GM23338 (cell line): ENCODE measurements at regions not wholly inside any gene's neighbourhood (a gene's known extent, or its start where the extent isn't known, plus 50 kb on each side); places are given as distances from the start of the nearest gene placed in this dataset.

Experiments
- ATAC-seq: fragments of 200-7000 bp; cut with Tn5 transposase; 3 replicates; pipeline ENCODE4 v1.9.1; 2020
- DNase-seq: peaks from one replicate; pipeline ENCODE4 v3.0.0-alpha.2; 2015; ENCODE audit warnings: low spot score
- H2AFZ ChIP-seq: fragments of 200-600 bp; sonication (generic); 2 replicates; pipeline ENCODE4 v1.8.0; 2016; ENCODE audit warnings: antibody characterized with exemption, mild to moderate bottlenecking, moderate library complexity
- H3F3A ChIP-seq: fragments of 200-600 bp; sonication (generic); replicated peaks from 2 replicates; pipeline ENCODE4 v1.8.0; 2017; ENCODE audit warnings: antibody characterized with exemption, mixed run types, low read depth
- H3K27ac ChIP-seq: fragments of 200-600 bp; sonication (generic); 2 replicates; pipeline ENCODE4 v1.6.1; 2016; ENCODE audit warnings: low read depth
- H3K27me3 ChIP-seq: fragments of 200-600 bp; sonication (generic); 2 replicates; pipeline ENCODE4 v1.8.0; 2016; ENCODE audit warnings: mild to moderate bottlenecking, mixed run types, moderate library complexity; ENCODE audit not compliant: insufficient read depth
- H3K36me3 ChIP-seq: fragments of 200-600 bp; sonication (generic); 2 replicates; pipeline ENCODE4 v1.8.0; 2016; ENCODE audit warnings: mild to moderate bottlenecking; ENCODE audit not compliant: insufficient read depth
- H3K4me1 ChIP-seq: fragments of 200-600 bp; sonication (generic); 2 replicates; pipeline ENCODE4 v1.8.0; 2016; ENCODE audit warnings: mild to moderate bottlenecking, moderate library complexity; ENCODE audit not compliant: insufficient read depth
- H3K4me2 ChIP-seq: fragments of 200-600 bp; sonication (generic); 2 replicates; pipeline ENCODE4 v1.7.1; 2017; ENCODE audit warnings: mixed run types
- H3K4me3 ChIP-seq: fragments of 200-600 bp; sonication (generic); 2 replicates; pipeline ENCODE4 v1.6.1; 2016; ENCODE audit warnings: mixed run types
- H3K79me2 ChIP-seq: fragments of 200-600 bp; sonication (generic); replicated peaks from 2 replicates; pipeline ENCODE4 v1.8.0; 2017; ENCODE audit warnings: mild to moderate bottlenecking; ENCODE audit not compliant: insufficient read depth
- H3K9me2 ChIP-seq: fragments of 200-600 bp; sonication (generic); 2 replicates; pipeline ENCODE4 v1.8.0; 2017; ENCODE audit not compliant: insufficient read depth
- H4K20me1 ChIP-seq: fragments of 200-600 bp; sonication (generic); replicated peaks from 2 replicates; pipeline ENCODE4 v1.8.0; 2017; ENCODE audit warnings: mild to moderate bottlenecking; ENCODE audit not compliant: insufficient read depth
- H3K27ac Mint-ChIP-seq: 2 replicates; pipeline ENCODE4 v1.8.0; 2020; ENCODE audit warnings: inconsistent platforms, mild to moderate bottlenecking, moderate library complexity, mixed read lengths
- H3K27me3 Mint-ChIP-seq: 3 replicates; pipeline ENCODE4 v1.8.0; 2022; ENCODE audit warnings: low read depth, mild to moderate bottlenecking, moderate library complexity, mixed read lengths, inconsistent platforms; ENCODE audit not compliant: insufficient read depth, poor library complexity
- H3K36me3 Mint-ChIP-seq: 3 replicates; pipeline ENCODE4 v1.8.0; 2021; ENCODE audit warnings: low read depth, mild to moderate bottlenecking, inconsistent platforms, moderate library complexity, mixed read lengths
- H3K4me1 Mint-ChIP-seq: 3 replicates; pipeline ENCODE4 v1.8.0; 2020; ENCODE audit warnings: mild to moderate bottlenecking, inconsistent platforms, mixed read lengths
- H3K4me3 Mint-ChIP-seq: 3 replicates; pipeline ENCODE4 v1.8.0; 2021; ENCODE audit warnings: moderate library complexity, mild to moderate bottlenecking, inconsistent platforms, mixed read lengths
- H3K9me3 Mint-ChIP-seq: 3 replicates; pipeline ENCODE4 v1.8.0; 2020; ENCODE audit warnings: moderate library complexity, mild to moderate bottlenecking, inconsistent platforms, mixed read lengths
- CTCF ChIP-seq, 2 experiments: fragments of 200-600 bp in 1 of 2; sonication (generic) in 1 of 2; conservative IDR thresholded peaks; 2 replicates each; pipeline versions ENCODE4 v1.5.1 to v1.6.1; 2016 to 2017; ENCODE audit warnings: antibody characterized with exemption in 2 of 2, low read depth in 2 of 2, mild to moderate bottlenecking in 2 of 2, moderate library complexity in 1 of 2
- ETS1 ChIP-seq: IDR thresholded peaks from 2 replicates; pipeline ENCODE4 v1.6.1; 2016; ENCODE audit warnings: antibody characterized with exemption
- EZH2 ChIP-seq: fragments of 200-600 bp; sonication (generic); IDR thresholded peaks from one replicate; pipeline ENCODE4 v1.8.0; 2017; ENCODE audit warnings: antibody characterized with exemption, mild to moderate bottlenecking, low read depth; ENCODE audit not compliant: unreplicated experiment
- JUNB ChIP-seq: IDR thresholded peaks from one replicate; pipeline ENCODE4 v1.6.1; 2016; ENCODE audit warnings: antibody characterized with exemption; ENCODE audit not compliant: unreplicated experiment
- NANOG ChIP-seq: IDR thresholded peaks from 2 replicates; pipeline ENCODE4 v1.6.1; 2016; ENCODE audit warnings: antibody characterized with exemption, borderline replicate concordance
- POLR2AphosphoS5 ChIP-seq: IDR thresholded peaks from 2 replicates; pipeline ENCODE4 v1.6.1; 2016; ENCODE audit warnings: antibody characterized with exemption, low read depth
- REST ChIP-seq: IDR thresholded peaks from one replicate; pipeline ENCODE4 v1.6.1; 2018; ENCODE audit warnings: antibody characterized with exemption; ENCODE audit not compliant: unreplicated experiment
- ZNF114 ChIP-seq: fragments of 250-450 bp; sonication (Bioruptor Pico); IDR thresholded peaks from 2 replicates; pipeline ENCODE4 v1.5.0; 2020; ENCODE audit warnings: mild to moderate bottlenecking, moderate library complexity
- ZNF331 ChIP-seq: fragments of 250-450 bp; sonication (Bioruptor Pico); IDR thresholded peaks from 2 replicates; pipeline ENCODE4 v1.5.0; 2020; ENCODE audit warnings: low read depth, mild to moderate bottlenecking, moderate library complexity
- ZNF462 ChIP-seq: fragments of 250-450 bp; sonication (Bioruptor Pico); IDR thresholded peaks from 2 replicates; pipeline ENCODE4 v1.5.0; 2020; ENCODE audit warnings: mild to moderate bottlenecking, moderate library complexity

GRCh38 chr5:20608567-20608966 lies 620.6 kb upstream of the CDH18 start (continued):
- TF ChIP-seq ZNF331 (no peak), JUNB (no peak), POLR2AphosphoS5 (no peak), ETS1 (no peak)

GRCh38 chr5:20605732-20606525 lies 617.9 kb upstream of the CDH18 start:
- Mint-ChIP-seq H3K4me1 (peaks cover 16% of the 10 kb centered on the region), H3K36me3 (no peaks in the 10 kb centered on the region), H3K9me3 (no peaks in the 10 kb centered on the region), H3K4me3 (no peak overlapping the region), H3K27ac (no peak overlapping the region), H3K27me3 (no peaks in the 10 kb centered on the region)
- no peak for ATAC-seq
- Histone ChIP-seq H3K27ac (no peak overlapping the region), H3F3A (no peaks in the 10 kb centered on the region), H3K9me2 (peaks cover 5% of the 10 kb centered on the region; the same call in 1 of the 2 replicates), H3K4me1 (peaks cover 18% of the 10 kb centered on the region), H3K4me3 (no peak overlapping the region), H3K36me3 (no peaks in the 10 kb centered on the region), H3K79me2 (no peaks in the 10 kb centered on the region), H2AFZ (no peak overlapping the region), H3K4me2 (no peak overlapping the region), H4K20me1 (no peaks in the 10 kb centered on the region), H3K27me3 (no peaks in the 10 kb centered on the region)
- no peak for DNase-seq
- TF ChIP-seq ETS1: no peak
- TF ChIP-seq EZH2: no peak
- no peak for TF ChIP-seq NANOG
- no peak for TF ChIP-seq ZNF331
- no peak for TF ChIP-seq CTCF (conservative IDR thresholded peaks at IDR 0.05; ENCODE audit: low read depth in 2 of 2)
- TF ChIP-seq REST: no peak
- TF ChIP-seq ZNF462 (CRISPR knock-in tag): no peak
- no peak for TF ChIP-seq POLR2AphosphoS5
- TF ChIP-seq ZNF114 (CRISPR knock-in tag): no peak
- TF ChIP-seq JUNB: no peak
